Activated CD8-positive, alpha-beta T cell treated with anti-CD3 and anti-CD28 coated beads for 36 hours (primary cell): ENCODE measurements at regions not wholly inside any gene's neighbourhood (a gene's known extent, or its start where the extent isn't known, plus 50 kb on each side); places are given as distances from the start of the nearest gene placed in this dataset.

Experiments
- ATAC-seq: fragments of 200-7000 bp; cut with Tn5 transposase; one replicate; pipeline ENCODE4 v1.10.0; 2021; ENCODE audit warnings: mild to moderate bottlenecking, moderate library complexity
- CTCF ChIA-PET: fragments of 350-600 bp; sonication (Branson Sonifier 250); formaldehyde crosslinking; loops from one replicate; lab custom pipeline; 2021; ENCODE audit warnings: antibody characterized with exemption; lab: Charles Lee
- POLR2A ChIA-PET: fragments of 350-600 bp; sonication (Branson Sonifier 250); formaldehyde crosslinking; loops from one replicate; lab custom pipeline; 2021; ENCODE audit warnings: antibody characterized with exemption; lab: Charles Lee
- DNase-seq: peaks from one replicate; pipeline ENCODE4 v3.0.0-alpha.2; 2020
- H3K27ac Mint-ChIP-seq: one replicate; pipeline ENCODE4 v1.8.0; 2021; ENCODE audit warnings: mild to moderate bottlenecking, mixed read lengths
- H3K27me3 Mint-ChIP-seq: one replicate; pipeline ENCODE4 v1.8.0; 2021; ENCODE audit warnings: mixed read lengths
- H3K36me3 Mint-ChIP-seq: one replicate; pipeline ENCODE4 v1.8.0; 2021; ENCODE audit warnings: low read depth, mixed read lengths
- H3K4me1 Mint-ChIP-seq: one replicate; pipeline ENCODE4 v1.8.0; 2021; ENCODE audit warnings: low read depth, mixed read lengths
- H3K4me3 Mint-ChIP-seq: one replicate; pipeline ENCODE4 v1.8.0; 2021; ENCODE audit warnings: mild to moderate bottlenecking, moderate library complexity, mixed read lengths
- H3K9me3 Mint-ChIP-seq: one replicate; pipeline ENCODE4 v1.8.0; 2021; ENCODE audit warnings: mixed read lengths
- intact Hi-C: fragments of 100-400 bp; cut with micrococcal nuclease; formaldehyde crosslinking; loops from one replicate; pipeline ENCODE4 v1.10.0; 2022
- TF ChIP-seq, protein P1 (sequence below): fragments of 200-600 bp; IDR thresholded peaks from one replicate; pipeline ENCODE4 v1.8.0; 2022; ENCODE audit warnings: antibody characterized with exemption, mild to moderate bottlenecking

DNA sequence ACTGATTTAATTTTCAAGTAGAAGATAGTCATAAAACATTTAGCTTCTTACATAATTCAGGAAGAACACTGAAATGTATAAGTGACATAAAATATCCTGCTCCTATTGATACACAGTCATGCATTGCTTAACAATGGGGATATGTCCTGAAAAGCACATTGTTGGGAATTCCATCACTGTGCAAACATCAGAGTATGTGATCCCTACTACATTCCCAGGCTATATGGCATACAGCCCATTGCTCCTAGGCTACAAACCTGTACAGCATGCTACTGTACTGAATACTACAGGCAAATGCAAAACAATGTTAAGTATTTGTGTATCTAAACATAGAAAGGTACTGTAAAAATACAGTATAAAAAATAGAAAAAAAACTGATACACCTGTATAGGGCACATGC lies 723.9 kb upstream of the ARGLU1 start:
- no peak overlapping the region for H3K27ac Mint-ChIP-seq

DNA sequence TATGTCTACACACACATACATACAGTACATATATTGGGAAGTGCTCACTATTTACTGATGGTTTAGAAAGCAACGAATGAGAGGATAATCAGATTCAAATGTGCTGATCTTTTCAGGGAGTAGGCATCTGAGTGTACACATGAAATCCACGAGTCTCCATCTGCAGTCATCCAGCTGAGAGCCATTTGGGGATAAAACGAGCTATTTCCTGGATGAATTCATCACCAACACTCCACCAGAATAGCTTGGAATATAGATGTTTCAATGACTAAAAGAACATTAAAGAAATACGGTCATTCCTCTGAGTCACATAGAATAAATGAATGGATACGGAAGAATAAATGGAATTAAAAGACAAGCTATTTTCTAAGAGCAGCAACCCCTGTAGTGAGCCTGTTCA lies 721.6 kb upstream of the ARGLU1 start:
- no peaks in the 10 kb centered on the region for H3K27me3 Mint-ChIP-seq
- TF ChIP-seq, protein P1, sequence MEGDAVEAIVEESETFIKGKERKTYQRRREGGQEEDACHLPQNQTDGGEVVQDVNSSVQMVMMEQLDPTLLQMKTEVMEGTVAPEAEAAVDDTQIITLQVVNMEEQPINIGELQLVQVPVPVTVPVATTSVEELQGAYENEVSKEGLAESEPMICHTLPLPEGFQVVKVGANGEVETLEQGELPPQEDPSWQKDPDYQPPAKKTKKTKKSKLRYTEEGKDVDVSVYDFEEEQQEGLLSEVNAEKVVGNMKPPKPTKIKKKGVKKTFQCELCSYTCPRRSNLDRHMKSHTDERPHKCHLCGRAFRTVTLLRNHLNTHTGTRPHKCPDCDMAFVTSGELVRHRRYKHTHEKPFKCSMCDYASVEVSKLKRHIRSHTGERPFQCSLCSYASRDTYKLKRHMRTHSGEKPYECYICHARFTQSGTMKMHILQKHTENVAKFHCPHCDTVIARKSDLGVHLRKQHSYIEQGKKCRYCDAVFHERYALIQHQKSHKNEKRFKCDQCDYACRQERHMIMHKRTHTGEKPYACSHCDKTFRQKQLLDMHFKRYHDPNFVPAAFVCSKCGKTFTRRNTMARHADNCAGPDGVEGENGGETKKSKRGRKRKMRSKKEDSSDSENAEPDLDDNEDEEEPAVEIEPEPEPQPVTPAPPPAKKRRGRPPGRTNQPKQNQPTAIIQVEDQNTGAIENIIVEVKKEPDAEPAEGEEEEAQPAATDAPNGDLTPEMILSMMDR, result no peak
- peaks cover 11% of the 10 kb centered on the region for H3K9me3 Mint-ChIP-seq
- ATAC-seq, result no peak
- no peaks in the 10 kb centered on the region for H3K36me3 Mint-ChIP-seq
- intact Hi-C loops, result no loop called here
- no peak overlapping the region for H3K27ac Mint-ChIP-seq
- ChIA-PET CTCF (no interaction called here), POLR2A (no interaction called here)
- H3K4me3 Mint-ChIP-seq, result no peak overlapping the region
- no peaks in the 10 kb centered on the region for H3K4me1 Mint-ChIP-seq
- DNase-seq, result no peak

More for the DNA sequence above, 723.9 kb upstream of the ARGLU1 start:
- ChIA-PET CTCF (no interaction called here), POLR2A (no interaction called here)
- Mint-ChIP-seq H3K27me3 (no peaks in the 10 kb centered on the region), H3K36me3 (no peaks in the 10 kb centered on the region), H3K9me3 (peaks cover 8% of the 10 kb centered on the region), H3K4me3 (no peak overlapping the region), H3K4me1 (no peaks in the 10 kb centered on the region)
- TF ChIP-seq, protein P1, result no peak
- intact Hi-C loops, result no loop called here
- DNase-seq (no peak), ATAC-seq (no peak)

DNA sequence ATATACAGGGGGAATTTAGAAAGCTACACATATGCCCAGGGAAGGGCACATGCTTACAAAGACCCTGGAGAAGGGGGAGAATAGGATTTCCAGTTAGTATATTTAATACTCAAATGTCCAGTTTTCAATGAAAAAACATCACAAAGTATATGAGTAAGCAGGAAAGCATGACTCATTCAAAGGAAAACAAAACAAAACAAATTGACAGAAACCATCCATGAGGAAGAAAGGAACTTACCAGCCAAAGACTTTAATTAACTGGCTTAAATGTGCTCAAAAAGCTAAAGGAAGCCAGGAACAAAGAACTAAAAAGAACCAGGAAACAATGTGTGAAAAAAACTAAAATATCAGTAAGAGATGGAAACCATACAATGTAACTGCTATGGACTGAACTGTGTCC lies 716.2 kb upstream of the ARGLU1 start:
- Mint-ChIP-seq H3K27ac (no peak overlapping the region), H3K36me3 (no peaks in the 10 kb centered on the region), H3K27me3 (no peaks in the 10 kb centered on the region), H3K4me3 (no peak overlapping the region), H3K4me1 (no peaks in the 10 kb centered on the region), H3K9me3 (peaks cover 10% of the 10 kb centered on the region)
- ATAC-seq (no peak), DNase-seq (no peak)
- CTCF ChIA-PET, result no interaction called here
- POLR2A ChIA-PET, result no interaction called here
- TF ChIP-seq, protein P1, result no peak
- intact Hi-C loops, result no loop called here

DNA sequence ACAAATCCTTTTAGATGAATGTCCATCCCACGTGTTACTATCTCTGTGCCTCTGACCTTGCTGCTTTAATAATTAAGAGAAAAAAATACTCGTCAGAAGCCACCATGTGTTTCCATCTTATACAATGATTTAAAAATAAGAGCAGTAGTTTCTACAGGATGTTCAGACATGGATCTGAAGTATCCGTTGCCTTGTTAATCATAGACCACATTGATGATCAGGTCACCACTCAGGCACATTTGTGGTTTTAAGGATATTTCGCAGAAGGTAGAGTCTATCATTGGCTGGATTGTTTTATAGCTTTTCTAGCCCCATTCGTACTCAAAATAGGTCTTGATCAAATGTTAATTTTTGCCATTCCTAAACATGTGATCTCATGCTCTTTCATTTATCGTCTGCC lies 710.0 kb upstream of the ARGLU1 start:
- DNase-seq (no peak), ATAC-seq (no peak)
- H3K27ac Mint-ChIP-seq, result no peak overlapping the region
- H3K4me1 Mint-ChIP-seq, result no peaks in the 10 kb centered on the region
- H3K9me3 Mint-ChIP-seq, result peaks cover 1% of the 10 kb centered on the region
- H3K27me3 Mint-ChIP-seq, result no peaks in the 10 kb centered on the region
- CTCF ChIA-PET, result no interaction called here
- intact Hi-C loops, result no loop called here
- H3K36me3 Mint-ChIP-seq, result no peaks in the 10 kb centered on the region
- TF ChIP-seq, protein P1, result no peak
- no peak overlapping the region for H3K4me3 Mint-ChIP-seq
- POLR2A ChIA-PET, result no interaction called here

DNA sequence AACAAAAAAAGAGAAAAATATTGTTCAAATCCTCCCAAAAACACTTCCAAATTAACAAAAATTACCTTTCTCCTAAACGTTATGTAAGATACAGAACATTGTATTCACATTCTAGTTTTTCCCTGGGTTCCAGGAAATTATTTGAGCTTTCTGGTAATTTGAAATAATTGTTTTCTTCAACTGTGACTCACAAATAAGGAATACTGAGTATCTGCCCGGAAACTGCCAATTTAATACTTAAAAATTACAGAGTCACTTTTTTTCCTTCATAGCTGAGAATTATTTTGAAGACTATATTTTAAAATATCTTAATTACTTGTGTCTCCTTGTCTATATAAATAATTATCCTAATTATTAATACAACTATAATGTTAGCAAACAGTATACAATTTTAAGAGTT lies 709.0 kb upstream of the ARGLU1 start:
- Mint-ChIP-seq H3K4me3 (no peak overlapping the region), H3K27me3 (no peaks in the 10 kb centered on the region), H3K27ac (no peak overlapping the region), H3K36me3 (no peaks in the 10 kb centered on the region), H3K9me3 (peaks cover 1% of the 10 kb centered on the region), H3K4me1 (no peaks in the 10 kb centered on the region)
- DNase-seq (no peak), ATAC-seq (no peak)
- TF ChIP-seq, protein P1, result no peak
- ChIA-PET POLR2A (no interaction called here), CTCF (interaction anchor here (0.6 kb wide), 1 partner anchor 14 kb away, joined by 3 read pairs; no protein-coding TSS in a partner anchor)
- intact Hi-C loops, result no loop called here
